A172 (cell line): ENCODE measurements at regions not wholly inside any gene's neighbourhood (a gene's known extent, or its start where the extent isn't known, plus 50 kb on each side); places are given as distances from the start of the nearest gene placed in this dataset.

Source experiments
- DNase-seq: peaks from one replicate; pipeline ENCODE4 v3.0.0-alpha.2; 2015; ENCODE audit warnings: low spot score

GRCh38 chr22:49588739-49589138 is 238.9 kb downstream of the BRD1 start:
- no peak for DNase-seq

DNA sequence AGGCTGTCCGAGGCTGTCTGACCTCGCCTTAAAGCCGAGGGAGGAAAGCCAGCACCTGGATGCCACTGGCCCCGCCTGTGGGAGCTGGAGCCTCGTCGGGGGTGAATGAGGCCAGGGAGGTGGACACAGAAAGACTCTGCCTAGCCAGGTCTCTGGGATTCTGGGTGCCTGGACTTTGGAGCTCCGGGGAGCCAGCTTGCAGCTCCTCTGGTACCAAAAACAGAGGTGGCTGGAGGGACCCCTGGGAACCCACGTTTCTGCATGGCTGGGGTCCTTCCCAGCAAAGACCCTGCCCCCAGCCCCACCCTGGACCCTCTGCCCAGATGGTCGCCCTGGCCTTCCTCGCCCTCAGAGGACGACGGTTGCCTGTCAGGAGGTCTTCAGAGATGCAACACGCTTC is 239.7 kb downstream of the BRD1 start:
- DNase-seq, result no peak

DNA sequence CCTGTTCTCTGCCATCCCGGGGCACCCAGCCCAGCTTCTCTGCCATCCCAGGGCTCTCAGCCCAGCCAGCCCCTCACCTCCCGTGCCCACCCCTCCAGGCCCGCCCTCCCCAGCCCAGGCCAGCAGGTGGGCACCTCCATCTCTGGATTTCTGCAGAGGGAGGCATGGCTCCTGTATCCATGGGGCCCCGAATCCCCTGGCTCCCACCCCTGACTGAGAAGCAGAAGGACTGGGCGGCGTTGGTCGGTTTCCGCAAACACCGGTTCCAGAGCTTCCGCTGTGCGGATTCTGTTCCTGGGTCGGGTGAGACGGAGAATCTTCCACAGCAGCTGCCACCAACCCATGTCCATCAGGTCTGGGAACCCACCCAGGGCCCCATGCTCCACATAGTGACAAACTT is 240.3 kb downstream of the BRD1 start:
- DNase-seq, result no peak

- no peak for DNase-seq
Measured at GRCh38 chr22:49586873-49587272, 240.8 kb downstream of the BRD1 start.

DNA sequence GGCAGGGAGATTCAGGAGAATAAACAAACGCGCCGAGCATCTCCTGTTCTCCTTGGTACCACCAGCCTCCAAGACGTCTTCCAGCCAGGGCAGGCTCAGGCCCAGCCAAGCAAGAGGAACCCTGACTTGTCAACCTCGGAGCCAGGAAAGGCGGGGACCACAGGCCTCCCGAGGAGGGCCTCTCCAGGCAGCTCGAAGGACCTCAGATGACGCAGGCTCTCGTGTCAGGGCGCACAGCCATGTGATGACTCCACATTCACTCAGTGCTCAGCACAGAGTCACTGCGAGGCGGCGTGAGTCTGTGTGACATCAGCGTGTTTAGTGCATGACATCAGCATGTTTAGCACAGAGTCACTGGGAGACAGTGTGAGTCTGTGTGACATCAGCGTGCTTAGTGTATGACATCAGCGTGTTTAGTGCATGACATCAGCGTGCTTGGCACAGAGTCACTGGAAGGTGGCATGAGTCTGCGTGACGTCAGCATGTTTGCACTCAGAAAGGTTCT is 241.4 kb downstream of the BRD1 start:
- DNase-seq, result no peak

DNA sequence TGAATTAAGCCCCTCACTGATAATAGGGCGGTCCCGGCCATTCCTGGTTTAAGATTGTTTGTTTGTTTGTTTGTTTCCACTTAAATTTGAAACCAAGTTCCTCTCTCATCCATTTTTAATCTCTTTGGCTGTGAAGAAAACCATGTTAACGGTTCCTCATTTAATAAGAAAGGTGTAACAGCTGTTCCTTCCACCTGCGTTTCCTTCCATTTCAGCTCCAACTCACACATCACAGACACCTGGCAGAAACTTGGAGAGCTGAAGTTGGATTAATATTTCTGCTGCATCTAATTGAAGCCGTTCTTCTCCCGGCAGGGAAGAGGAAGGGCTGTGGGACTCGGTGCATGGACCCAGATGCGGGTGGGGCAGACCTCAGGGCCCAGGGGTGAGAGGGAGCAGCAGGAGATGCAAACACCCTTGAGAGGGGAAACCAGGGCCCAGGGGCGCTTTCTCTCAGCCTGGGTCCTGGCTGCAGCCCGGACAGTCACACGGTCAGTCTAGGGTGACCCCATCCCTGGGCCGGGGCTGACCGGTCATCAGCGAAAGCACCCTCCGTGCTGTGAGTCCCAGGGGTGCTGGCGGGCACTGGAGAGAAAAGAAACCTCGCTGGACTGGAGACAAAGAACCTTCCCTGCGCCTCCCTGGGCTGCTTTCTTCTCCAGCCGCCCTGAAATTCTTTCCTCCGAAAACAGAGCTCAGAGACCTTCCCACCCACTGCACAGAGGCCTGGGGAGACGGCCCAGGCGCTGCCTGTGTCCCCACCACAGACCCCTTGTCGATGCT is 242.0 kb downstream of the BRD1 start:
- no peak for DNase-seq

- DNase-seq, result no peak
Measured at GRCh38 chr22:49583886-49584505, 243.7 kb downstream of the BRD1 start.

DNA sequence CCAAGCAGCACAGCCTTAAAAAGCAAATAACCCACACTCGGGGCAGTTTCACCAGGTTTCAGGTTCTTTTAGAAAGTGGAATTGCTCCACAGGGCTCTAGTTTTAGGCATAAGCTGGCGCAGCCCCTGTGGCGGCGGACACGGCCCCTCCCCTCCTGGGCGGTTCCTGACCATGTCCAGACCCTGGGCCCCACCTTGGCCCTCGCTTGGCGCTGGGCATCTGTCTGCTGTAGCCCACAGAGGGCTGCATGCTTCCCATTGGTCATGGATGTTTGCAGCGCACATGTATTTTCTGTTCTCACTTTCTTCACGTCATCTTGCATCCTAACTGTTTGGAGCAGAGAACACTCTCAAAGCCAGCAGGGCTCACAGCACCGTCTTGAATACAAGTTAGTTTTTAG is 244.3 kb downstream of the BRD1 start:
- DNase-seq, result no peak

DNA sequence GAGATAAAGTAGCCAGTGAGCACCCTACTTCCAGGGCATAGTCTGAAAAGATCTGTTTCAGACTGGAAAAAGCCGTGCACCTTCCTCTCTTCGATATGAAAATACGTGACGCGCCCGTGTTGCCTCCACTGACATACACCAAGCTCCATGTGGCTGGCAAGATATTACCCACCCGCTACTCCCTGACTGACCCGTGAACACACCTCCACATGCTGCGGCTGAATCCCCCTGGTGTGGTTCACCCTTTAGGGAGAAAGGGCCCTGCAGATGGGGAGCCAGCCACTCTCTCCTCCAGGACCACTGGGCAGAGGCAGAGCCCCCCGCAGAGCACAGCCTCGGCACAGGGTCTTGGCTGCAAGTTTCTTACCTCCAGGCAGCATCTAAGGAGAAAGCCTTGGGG is 245.0 kb downstream of the BRD1 start:
- DNase-seq, result no peak

GRCh38 chr22:49582181-49582580 is 245.5 kb downstream of the BRD1 start:
- no peak for DNase-seq

GRCh38 chr22:49580024-49580423 is 247.6 kb downstream of the BRD1 start:
- DNase-seq, result no peak

DNA sequence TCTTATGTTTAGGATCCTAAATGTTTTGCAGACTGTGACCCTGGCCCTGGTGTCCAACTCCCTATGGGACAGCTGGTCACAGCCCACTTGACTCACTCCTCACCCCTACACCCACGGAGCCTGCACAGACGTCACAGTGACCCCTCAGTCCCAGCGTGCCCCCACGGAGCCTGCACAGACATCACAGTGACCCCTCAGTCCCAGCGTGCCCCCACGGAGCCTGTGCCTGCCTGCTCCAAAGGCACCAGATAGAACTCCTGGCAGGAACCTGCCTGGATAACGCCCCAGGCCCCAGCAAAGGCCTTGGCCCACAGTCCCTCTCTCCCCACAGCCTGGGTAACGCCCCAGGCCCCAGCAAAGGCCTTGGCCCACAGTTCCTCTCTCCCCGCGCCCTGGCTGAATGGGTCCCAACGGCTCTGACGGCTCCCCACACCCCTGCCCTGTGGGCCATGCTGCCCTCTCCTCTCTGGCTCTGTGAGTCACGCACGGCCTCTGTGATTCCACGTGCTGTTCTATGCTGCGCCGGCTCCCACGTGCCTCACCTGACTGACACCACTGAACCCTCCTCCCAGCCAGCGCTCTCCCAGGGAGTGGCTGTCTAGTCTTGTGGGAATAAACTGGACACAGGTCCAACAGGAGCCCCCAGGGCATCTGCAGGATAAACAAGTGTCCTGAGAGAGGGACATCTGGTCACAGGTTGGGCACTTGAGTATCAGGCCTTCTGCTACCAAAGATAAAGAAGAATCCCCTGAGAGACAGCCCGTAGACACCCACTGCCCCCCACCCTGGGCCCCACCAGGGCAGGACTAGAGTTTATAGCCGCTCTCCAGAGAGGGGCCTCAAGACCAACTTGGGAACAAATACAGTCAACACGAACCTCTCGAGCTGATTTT is 250.3 kb downstream of the BRD1 start:
- no peak for DNase-seq

- DNase-seq, result no peak
Measured at GRCh38 chr22:49576241-49577141, 251.2 kb downstream of the BRD1 start.

DNA sequence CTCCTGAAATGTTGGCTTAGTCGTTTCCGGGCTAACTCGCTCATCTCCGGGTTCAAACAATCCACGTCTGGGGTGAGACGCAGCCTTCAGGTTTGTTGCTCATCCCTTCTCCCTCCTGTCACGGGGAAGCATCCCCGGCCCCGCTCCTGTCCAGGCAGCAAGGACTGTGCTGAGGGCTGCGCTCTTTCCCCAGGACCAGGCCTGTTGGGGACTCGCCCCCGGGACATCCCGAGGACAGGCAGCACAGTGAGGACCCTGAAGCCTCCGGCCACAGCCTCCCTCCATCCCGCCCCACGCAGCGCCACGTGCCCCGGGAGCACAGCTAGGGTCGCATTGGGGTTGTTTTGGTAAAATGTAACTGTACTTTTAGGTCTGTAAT is 252.0 kb downstream of the BRD1 start:
- no peak for DNase-seq

- DNase-seq, result no peak
Measured at GRCh38 chr22:49574881-49575702, 252.6 kb downstream of the BRD1 start.

- no peak for DNase-seq
Measured at GRCh38 chr22:49574205-49574880, 253.3 kb downstream of the BRD1 start.

DNA sequence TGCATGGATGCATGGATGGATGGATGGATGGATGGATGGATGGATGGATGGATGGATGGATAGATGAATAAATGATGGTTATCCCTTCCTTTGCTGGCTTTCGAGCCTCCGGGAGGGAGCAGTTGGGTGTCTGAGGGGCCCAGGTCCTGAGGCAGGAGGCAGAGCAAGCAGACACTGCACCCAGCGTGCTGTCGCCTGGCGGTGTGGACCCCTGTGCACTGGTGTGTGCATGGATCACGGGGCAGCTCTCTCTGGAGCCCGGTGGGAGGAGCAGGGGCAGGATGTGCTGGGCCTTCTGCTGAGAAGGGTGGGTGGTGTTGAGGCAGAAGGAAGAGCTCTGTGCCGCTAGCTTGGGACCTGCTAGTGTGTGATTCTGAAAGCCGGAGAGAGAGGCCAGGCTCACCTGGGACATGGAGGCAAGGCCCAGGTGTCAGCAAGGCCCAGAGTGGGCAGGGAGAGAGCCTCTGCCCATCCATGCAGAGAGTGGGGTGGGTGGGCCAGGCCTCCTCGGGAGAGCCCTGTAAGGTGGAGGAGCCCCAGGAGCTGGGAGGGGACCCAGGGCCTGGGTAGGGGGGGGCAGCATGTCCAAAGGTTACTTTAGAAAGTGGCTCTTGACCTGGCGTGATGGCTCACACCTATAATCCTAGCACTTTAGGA is 254.4 kb downstream of the BRD1 start:
- DNase-seq, result no peak

GRCh38 chr22:49571326-49571725 is 256.3 kb downstream of the BRD1 start:
- DNase-seq, result no peak
